Left ventricle myocardium superior (tissue), 1 donor: ENCODE measurements at regions not wholly inside any gene's neighbourhood (a gene's known extent, or its start where the extent isn't known, plus 50 kb on each side); places are given as distances from the start of the nearest gene placed in this dataset.

Experiments used
- ATAC-seq: fragments of 200-7000 bp; cut with Tn5 transposase; one replicate; pipeline ENCODE4 v1.9.1; 2020; ENCODE audit warnings: mild to moderate bottlenecking, moderate library complexity
- DNase-seq: peaks from one replicate; pipeline ENCODE4 v3.0.0-alpha.2; 2020
- intact Hi-C: fragments of 100-400 bp; cut with micrococcal nuclease; formaldehyde crosslinking; loops from one replicate; pipeline ENCODE4 v1.11.0; 2022
- donor health status: DM: no; HTN: yes; CAD: no; lungs with severe emphysema.

DNA sequence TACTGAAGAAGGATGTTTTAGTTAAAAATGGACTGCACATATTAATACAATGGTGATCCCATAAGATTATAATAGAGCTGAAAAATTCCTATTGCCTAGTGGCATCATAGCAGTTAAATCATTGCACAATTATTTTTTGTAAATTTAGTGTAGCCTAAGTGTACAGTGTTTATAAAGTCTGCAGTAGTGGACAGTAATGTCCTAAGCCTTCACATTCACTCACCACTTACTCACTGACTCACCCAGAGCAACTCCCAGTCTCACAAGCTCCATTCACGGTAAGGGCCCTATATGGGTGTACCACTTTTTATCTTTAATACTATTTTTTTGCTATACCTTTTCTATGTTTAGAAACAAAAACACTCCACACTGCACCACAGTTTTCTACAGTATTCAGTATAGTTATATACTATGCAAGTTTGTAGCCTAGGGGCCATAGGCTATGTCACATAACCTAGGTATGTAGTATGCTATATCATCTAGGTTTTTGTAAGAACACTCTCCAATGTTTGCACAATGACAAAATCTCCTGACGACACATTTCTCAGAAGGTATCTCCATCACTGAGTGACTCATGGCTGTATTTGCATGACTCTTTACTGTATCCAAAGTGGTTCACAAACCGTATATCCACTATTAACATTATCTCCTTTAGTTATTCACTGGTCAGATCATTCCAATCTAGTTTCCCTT is 536.0 kb downstream of the KLF12 start:
- intact Hi-C loops, result no loop called here

DNA sequence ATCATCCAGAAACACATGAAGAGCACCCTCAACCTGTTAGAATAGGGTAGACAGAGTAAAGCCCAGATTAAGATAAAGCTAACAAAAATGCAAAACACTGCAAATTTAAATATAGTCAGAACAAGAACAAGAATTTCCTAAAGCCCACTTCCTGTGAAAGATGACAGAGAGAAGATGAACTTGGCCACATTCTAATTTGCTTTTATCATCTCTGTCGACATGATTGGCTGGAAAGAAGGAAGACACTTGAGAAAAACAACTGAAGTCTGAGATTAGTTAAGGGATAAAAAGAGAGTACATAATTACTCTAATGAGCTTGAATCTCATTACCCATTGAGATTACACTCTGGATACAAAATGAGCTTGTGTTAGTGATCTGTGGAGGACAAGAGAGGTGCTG is 537.6 kb downstream of the KLF5 start:
- intact Hi-C loops, result no loop called here
- ATAC-seq (no peak), DNase-seq (no peak)

More for the DNA sequence above, 536.0 kb downstream of the KLF12 start:
- ATAC-seq (no peak), DNase-seq (no peak)

DNA sequence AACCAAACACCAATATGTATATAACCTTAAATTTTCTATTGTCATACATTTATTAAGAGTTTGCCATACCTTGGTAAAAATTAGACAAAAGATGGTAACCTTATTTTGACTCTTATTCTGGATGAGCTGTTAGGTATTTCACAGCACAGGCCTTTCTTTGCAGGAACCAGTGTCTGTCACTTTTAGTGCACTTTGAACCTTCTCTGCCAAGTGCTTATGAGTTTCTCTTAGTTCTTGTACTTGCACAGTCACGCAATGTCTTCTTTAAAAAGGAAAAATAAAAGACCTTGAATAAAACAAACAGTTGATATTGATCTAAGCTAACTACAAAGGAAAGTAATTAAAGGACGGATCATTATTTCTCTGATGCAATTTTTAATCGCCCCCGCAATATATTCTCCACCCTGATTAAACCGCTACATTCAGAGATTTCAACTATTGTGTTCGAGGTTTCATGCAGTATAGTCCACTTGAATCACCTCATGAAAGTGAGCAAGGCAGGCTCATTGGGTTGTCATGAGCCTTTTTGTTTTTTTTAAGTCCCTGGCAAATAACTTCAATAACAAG is 534.5 kb downstream of the KLF5 start:
- ATAC-seq (no peak), DNase-seq (no peak)
- intact Hi-C loops, result no loop called here

DNA sequence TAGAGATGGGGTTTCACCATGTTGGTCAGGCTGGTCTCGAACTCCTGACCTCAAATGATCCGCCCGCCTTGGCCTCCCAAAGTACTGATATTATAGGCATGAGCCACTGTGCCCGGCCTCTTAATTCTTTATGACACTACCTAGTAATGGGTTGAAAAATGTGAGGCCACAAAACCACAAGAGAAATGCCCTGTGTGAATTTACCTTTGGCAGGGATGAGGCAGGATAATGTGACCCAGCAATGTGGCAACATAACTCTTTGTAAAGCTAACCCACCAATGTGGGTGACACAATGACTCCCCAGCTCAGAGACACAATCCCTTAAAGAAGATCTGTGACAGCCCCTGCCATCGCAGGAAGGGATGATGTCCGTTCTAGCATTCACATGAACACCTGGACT is 533.1 kb downstream of the KLF5 start:
- DNase-seq (no peak), ATAC-seq (no peak)
- intact Hi-C loops, result no loop called here

DNA sequence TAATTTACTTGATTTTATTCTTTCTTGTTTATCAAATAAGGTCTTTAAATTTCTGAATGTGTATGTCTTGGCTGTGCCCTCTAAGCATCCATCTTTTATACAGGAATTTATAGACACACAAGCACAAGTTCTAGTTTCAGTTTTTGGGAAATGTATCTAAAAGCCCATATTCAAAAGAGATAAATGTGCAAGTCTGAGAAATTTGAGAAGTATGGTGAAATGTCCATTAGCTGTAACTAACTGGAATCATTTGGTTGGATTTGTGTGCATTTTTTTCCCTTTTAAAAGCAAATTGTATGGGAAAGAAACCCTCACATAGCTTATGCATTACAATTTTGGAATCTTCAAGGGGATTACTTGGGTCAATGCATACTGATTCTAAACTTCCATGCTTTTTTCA is 532.0 kb downstream of the KLF5 start:
- ATAC-seq, result no peak
- no peak for DNase-seq
- intact Hi-C loops, result no loop called here

DNA sequence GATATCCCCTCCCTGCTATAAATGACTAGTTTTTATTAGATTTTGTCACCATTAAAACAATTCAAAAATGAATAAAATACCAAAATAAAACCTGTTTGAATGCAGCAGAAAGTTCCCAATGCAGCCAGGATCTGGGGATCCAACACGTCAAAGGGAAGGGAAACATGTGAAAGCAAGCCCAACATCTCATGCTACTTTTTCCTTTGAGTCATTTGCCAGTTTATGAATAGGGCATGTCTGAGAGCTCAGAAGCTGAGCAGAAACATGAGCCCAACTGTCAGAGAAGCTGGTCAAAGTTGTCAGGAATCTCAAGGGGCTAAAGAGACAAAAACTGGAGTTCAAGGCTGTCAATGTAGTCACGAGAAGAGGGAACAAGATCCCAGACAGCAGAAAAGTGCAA is 526.4 kb downstream of the KLF5 start:
- DNase-seq (no peak), ATAC-seq (no peak)
- intact Hi-C loops, result no loop called here

DNA sequence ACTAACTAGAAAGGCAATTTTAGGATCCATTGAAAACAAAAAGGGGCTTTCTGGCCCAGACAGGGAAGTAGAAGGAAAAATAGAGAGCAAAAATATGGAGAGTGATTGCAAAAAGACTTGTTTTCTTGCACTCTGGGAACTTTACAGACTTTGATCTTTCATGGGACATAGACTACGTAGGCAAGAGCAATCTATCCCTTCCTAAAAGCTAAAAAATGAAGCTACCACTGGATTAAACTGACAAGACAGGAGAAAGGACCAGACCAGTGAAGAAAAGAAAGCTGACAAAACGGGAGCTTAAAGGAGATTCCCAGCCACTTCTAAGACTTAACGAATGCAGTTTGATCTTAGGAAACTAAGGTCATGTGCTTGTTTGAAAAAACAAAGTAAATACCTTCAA is 524.5 kb downstream of the KLF5 start:
- ATAC-seq (no peak), DNase-seq (no peak)
- intact Hi-C loops, result no loop called here

DNA sequence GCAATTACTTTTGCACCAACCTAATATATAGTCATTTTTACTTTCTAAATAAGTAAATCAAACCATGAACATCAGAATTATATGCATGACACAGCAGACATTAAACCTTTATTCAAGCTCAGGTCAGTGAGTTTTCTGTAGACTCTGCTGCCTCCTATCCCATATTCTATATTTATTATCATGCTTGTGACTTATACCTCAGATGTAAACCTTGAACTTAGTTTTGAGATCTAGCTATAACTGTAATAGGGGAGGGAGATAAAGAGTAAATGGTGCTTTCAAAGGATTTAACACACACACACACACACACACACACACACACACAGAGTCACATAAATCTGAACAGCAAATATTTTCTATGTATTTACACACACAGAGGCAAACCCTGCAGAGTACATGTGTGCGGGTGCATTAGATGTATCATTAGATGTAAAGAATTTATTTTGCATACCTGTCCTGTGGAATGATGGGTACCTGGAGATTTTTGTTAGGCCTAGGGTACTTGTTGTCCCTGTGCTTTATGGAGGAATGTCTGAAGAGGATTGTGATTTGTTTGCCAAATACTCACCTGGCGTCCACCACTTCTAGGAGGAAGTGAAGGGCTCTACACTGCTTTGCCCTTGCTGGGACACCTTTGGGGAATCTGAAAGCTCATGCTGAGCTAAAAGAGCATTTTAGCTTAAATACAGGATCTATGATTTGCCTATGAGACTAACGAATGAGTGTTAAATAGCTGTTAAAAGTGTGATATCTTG is 521.9 kb downstream of the KLF5 start:
- ATAC-seq (no peak), DNase-seq (no peak)
- intact Hi-C loops, result no loop called here

DNA sequence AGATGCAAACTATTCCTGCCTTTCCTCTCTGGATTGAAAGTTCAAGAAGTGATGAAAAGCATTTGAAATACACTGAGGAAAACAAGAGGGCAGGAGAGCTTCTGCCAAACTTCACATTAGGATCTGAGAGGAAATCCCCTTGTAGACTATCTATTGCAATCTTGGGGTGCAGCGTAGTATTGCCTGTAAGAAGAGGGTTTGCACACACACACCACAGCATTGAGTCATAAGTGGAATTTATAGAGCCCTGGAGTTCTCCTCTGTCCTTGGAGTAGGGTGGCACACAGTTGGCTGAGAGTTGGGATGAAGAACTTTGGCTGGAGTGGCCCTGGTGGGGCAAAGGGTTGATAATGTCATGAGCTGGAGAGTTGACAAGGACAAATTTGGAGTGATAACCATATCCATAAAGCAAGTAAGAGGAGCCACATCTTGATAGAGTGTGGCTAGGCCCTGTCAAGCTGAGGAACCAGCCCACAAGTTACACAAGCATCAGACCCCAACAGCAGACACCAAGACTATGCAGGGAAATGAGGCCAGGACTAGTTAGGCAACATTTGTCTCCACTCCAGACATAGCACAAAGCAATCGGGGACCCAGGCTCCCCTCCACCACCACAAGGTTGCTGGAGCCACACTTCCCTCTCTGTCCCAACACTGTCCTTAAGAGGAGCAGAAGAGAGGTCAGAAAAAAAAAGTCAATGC is 520.9 kb downstream of the KLF5 start:
- intact Hi-C loops, result no loop called here
- DNase-seq (no peak), ATAC-seq (no peak)

DNA sequence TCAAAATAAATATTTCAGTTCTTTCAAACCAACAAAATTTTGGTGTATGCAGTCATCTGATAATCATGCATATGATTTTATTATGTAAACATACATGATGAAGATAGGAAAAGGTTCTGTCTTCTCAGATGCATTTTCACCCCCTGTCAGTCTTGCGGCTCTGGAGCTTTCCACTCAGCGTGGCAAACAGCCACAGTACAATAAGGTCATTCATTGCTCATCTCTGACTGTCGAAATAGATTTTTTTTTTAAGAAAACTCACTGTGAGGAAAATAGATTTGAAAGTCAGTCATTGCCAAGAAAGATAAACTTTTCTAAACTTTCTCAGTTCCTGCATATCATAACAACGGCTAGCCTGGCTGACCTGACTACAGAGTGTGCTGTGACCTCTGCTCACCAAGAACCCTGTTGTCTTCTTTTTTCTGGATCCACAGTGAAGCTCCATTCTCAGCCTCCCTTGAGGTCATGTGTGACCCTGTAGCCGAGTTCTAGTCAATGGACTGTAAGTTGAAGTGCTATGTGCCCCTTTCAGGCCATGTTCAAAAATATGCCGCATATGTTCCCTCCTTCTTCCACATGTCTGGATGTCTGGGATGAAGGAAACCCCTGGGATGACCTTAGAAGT is 519.6 kb downstream of the KLF5 start:
- intact Hi-C loops, result no loop called here

DNA sequence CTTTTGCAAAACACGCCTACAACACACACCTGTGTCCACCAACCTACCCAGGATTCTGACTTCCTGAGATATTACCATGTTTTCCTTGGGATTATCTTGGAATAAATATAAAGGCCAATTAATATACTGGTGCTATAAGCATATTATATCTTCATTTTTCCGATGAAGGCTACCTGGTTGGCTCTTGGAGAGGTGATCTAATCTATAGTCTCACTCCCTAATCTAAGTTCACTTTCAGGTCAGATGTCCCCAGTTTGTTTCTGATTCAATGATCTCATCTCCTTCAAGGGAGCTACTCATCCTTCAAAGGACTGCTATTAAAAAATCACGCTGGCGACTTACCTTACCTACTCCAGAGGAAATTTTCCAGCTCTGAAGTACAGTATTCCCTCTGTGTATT is 517.5 kb downstream of the KLF5 start:
- intact Hi-C loops, result no loop called here
- DNase-seq (no peak), ATAC-seq (no peak)

More for the DNA sequence above, 519.6 kb downstream of the KLF5 start:
- no peak for ATAC-seq
- DNase-seq, result no peak

DNA sequence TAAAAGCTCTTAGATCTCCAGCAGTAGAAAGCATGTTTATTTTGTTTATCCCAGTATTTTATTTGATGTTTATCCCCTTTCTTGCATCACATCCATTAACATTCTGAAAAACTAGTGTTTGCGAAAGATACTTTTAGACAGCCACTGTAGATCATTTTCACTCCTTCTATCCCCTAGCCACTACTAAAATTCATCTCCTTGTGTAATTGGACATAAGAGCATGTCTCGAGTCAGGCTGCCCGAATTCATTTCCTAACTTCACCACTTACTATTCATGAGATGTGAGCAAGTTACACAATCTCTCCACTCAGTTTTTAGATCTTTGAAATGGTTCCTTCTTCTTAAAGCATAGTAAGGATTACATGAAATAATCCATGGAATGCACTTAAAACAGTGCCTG is 514.0 kb downstream of the KLF5 start:
- ATAC-seq, result no peak
- intact Hi-C loops, result no loop called here
- DNase-seq, result no peak

DNA sequence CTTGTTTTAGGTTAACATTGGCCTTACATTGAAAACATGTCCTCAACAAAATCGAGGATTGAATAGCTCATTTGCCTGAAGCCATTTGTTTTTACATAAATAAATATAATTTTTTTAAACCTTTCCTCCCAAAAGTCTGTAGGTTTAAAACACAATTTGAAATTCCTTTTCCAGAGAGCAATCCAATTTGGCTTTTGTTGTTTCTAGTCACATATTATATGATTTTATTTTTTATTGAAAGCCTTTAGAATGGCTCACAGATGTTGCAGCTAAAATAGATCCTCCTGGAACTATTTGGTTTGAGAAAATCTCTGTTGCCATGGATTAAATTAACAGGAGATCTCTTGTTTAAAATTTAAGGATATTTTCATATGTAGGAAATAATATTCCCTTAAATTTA is 512.6 kb downstream of the KLF5 start:
- DNase-seq (no peak), ATAC-seq (no peak)
- intact Hi-C loops, result no loop called here

DNA sequence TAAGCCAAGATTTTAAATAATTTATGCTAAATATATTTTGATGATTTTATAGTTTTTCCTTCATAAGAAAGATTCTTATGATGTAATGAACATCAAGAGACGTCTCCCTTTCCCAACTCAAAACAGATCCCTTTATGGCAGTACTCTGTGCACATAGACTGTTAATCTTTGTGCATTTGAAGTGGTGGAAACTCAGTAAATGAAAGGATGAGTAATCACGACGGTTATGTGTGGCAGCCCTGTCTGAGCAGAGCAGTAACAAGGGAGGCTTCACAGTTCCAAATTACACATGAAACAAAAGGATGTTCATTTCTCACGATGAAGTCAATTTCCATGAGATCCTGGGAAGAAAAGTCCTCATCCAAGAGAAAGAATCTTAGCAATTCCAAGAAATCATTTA is 498.1 kb downstream of the KLF5 start:
- intact Hi-C loops, result no loop called here
- ATAC-seq, result no peak
- DNase-seq, result no peak

DNA sequence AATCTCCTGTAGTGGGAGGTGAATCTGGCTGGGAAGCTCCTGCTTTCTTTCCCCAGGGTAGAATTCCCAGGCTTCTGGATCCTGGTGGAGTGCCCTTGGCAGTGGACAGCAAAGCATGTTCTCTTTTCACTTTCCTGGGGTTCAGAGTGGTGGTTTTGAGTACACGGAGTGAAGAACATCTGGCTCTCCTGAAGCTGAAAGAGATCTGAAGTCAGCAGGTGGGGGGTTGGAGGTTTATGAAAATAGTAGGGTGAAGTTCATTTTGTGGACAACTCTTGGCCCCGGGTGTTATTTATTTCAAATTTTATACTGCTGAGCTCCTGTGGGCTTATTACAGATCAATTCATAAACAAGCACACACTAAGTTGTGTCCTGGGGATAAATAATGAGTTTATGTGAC is 497.3 kb downstream of the KLF5 start:
- ATAC-seq, result no peak
- intact Hi-C loops, result no loop called here

DNA sequence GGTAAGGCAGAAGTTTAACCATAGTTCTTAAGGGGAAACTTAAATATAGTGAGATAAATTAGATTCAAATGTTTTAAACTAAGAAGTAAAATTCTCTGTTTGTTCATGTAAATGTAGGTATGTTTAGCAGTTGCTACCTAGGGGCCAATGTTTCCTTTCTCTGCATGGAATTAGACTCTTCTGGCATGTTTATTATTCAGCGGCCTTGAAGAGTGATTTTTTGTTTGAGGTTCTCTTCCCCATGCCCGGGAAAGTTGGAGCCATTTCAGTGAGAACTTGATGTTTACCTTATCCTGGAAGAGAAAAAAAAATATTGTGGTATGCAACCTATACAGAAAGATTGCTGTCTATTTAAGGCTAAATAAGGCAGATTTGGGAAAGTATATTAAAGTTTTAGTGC is 492.9 kb downstream of the KLF5 start:
- no peak for DNase-seq
- intact Hi-C loops, result no loop called here
- no peak for ATAC-seq

More for the DNA sequence above, 497.3 kb downstream of the KLF5 start:
- no peak for DNase-seq

DNA sequence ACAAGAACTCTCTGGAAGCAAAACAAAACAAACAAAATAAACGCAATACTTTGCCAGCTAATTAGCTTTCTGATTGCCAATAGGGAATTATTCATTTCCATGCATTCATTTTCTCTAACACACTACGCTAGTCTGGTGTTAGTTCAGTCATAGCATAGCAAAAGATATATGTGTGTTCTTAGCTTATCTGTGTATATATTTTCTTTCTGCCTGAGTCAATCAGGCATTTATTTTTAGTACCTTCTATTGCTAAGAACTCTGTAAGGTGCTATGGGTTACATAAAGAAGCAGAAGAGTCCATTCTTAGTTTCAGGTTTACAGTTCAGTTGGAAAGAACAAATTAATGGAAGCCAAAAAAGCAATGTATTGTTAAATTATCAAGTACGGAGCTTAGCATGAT is 490.9 kb downstream of the KLF5 start:
- no peak for ATAC-seq
- intact Hi-C loops, result no loop called here
- DNase-seq, result no peak

DNA sequence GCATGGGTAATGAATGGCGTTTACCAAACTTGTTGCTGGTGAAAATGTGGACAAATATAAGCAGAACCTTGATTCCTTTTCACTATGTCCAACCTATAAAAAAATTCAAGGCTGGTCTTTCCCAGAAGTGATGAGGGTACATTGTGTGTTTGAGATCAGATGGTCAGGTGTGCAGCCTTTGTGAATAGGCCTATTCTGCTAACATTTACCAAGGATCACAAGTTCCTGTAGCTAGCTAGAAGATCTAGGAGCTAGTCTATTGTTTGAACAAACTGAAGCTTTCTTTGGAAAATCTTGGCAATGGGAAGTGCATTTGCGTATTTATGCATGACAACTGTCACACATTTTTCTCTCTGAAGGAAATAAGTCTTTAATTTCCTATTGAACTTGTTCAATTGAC is 489.6 kb downstream of the KLF5 start:
- DNase-seq (no peak), ATAC-seq (no peak)
- intact Hi-C loops, result no loop called here

DNA sequence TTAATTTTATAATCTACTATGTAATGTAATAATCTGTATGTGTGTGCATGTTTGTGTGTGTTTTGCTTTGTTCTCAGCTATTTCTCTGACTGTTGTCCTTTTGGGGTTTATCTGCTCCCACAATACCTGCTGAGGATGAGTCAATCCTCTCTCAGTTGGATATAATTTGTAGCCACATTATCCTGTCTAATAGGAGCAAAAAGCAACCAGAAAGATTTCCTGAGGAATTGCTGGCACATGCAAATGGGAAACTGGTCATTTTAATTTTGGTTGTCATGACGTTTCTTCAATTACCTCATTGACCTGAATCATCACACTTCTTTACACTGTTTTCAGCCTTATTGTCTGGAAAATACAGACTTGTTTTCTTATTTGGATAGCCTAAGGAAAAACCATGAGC is 488.4 kb downstream of the KLF5 start:
- DNase-seq (no peak), ATAC-seq (no peak)
- intact Hi-C loops, result no loop called here

DNA sequence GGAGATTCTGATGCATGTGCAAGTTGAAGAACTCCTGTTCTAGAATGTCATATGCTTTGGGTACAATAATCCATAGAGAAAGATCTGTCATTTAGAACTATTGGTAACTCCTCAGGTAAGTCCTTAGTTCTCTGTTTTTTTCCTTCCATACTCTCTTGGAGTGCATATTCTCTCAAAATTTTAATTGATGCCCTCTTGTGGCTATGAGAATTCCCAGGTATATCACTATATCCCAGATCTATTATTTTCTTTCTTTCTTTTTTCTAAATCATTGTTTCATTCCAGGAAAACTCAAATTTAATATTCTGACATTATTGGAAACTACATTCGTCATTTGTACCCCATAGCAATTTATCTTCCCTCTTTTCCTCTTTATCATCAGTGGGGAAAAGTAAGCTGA is 485.4 kb downstream of the KLF5 start:
- intact Hi-C loops, result no loop called here
- no peak for ATAC-seq
- DNase-seq, result no peak
